ENCODE measurements at regions not wholly inside any gene's neighbourhood (a gene's known extent, or its start where the extent isn't known, plus 50 kb on each side); places are given as distances from the start of the nearest gene placed in this dataset.
"Not testable (repeated sequence)": the region's sequence is repeated elsewhere in the genome, so short reads cannot be mapped to it uniquely, and the experiment has no call there.

- no peak for DNase-seq
These were observed 558.2 kb upstream of the MIS18BP1 start for GRCh38 chr14:45811155-45811554.

GRCh38 chr14:45810152-45810872 lies 557.3 kb upstream of the MIS18BP1 start:
- DNase-seq, result no peak

GRCh38 chr14:45807178-45807899 lies 554.3 kb upstream of the MIS18BP1 start:
- DNase-seq, result no peak

- DNase-seq, result no peak
These were observed 546.5 kb upstream of the MIS18BP1 start for GRCh38 chr14:45799511-45799910.

- DNase-seq, result no peak
These were observed 545.7 kb upstream of the MIS18BP1 start for GRCh38 chr14:45798659-45799058.

- not testable (repeated sequence) for DNase-seq
These were observed 543.0 kb upstream of the MIS18BP1 start for GRCh38 chr14:45796006-45796405.

- DNase-seq, result no peak
These were observed 540.1 kb upstream of the MIS18BP1 start for GRCh38 chr14:45793081-45793480.

- DNase-seq, result no peak
These were observed 537.3 kb upstream of the MIS18BP1 start for GRCh38 chr14:45790293-45790692.

GRCh38 chr14:45787167-45787566 lies 534.2 kb upstream of the MIS18BP1 start:
- DNase-seq, result no peak

GRCh38 chr14:45786266-45786665 lies 533.3 kb upstream of the MIS18BP1 start:
- no peak for DNase-seq

GRCh38 chr14:45785240-45785639 lies 532.2 kb upstream of the MIS18BP1 start:
- DNase-seq, result no peak

GRCh38 chr14:45766247-45766646 lies 513.2 kb upstream of the MIS18BP1 start:
- DNase-seq, result no peak

- no peak for DNase-seq
These were observed 504.7 kb upstream of the MIS18BP1 start for GRCh38 chr14:45757655-45758054.

- DNase-seq, result not testable (repeated sequence)
These were observed 503.4 kb upstream of the MIS18BP1 start for GRCh38 chr14:45756412-45756811.

GRCh38 chr14:45743884-45744283 lies 490.9 kb upstream of the MIS18BP1 start:
- DNase-seq, result no peak

GRCh38 chr14:45742187-45742586 lies 489.2 kb upstream of the MIS18BP1 start:
- no peak for DNase-seq

GRCh38 chr14:45728434-45729225 lies 475.6 kb upstream of the MIS18BP1 start:
- no peak for DNase-seq

- no peak for DNase-seq
These were observed 474.1 kb upstream of the MIS18BP1 start for GRCh38 chr14:45727133-45727532.

- DNase-seq, result no peak
These were observed 468.5 kb upstream of the MIS18BP1 start for GRCh38 chr14:45721472-45721871.

- DNase-seq, result no peak
These were observed 463.6 kb upstream of the MIS18BP1 start for GRCh38 chr14:45716572-45716971.

GRCh38 chr14:45715946-45716345 lies 462.9 kb upstream of the MIS18BP1 start:
- no peak for DNase-seq

GRCh38 chr14:45709541-45709940 lies 456.5 kb upstream of the MIS18BP1 start:
- DNase-seq, result no peak

GRCh38 chr14:45705940-45706534 lies 453.0 kb upstream of the MIS18BP1 start:
- DNase-seq, result no peak

Measured in NCI-H1092 treated with DMSO at 0.1 percent for 48 hours (cell line).